Fibroblast of upper back skin (primary cell): ENCODE measurements at regions not wholly inside any gene's neighbourhood (a gene's known extent, or its start where the extent isn't known, plus 50 kb on each side); places are given as distances from the start of the nearest gene placed in this dataset.

ENCODE experiments used
- DNase-seq: peaks from one replicate; pipeline ENCODE4 v3.0.0-alpha.2; 2013

- DNase-seq = no peak
Observed at GRCh38 chr13:106685143-106685542, 117.2 kb upstream of the ARGLU1 start.

GRCh38 chr13:106683918-106684317 lies 116.0 kb upstream of the ARGLU1 start:
- no peak for DNase-seq

GRCh38 chr13:106683179-106683578 lies 115.2 kb upstream of the ARGLU1 start:
- no peak for DNase-seq

- DNase-seq = no peak
Observed at GRCh38 chr13:106681997-106682396, 114.1 kb upstream of the ARGLU1 start.

DNA sequence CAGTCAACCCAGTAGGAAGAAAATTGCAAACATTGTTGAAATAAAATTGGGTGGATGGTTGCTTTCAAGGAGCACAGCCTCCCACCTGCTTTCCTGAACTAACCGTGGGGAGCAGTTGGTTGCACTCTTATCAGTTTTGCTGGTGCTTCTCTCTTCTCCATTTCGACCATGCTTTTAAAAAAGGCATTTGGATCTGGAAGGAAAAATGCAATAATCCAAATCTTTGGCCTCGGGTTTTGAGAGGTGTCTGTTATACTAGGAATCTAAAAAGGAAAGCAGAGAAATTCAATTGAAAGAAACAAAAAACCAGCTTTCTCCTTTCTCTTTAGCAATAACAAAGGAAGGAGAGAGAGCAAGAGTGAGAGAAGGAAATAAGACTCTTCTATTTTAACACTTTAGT lies 113.6 kb upstream of the ARGLU1 start:
- no peak for DNase-seq

GRCh38 chr13:106680796-106681472 lies 113.0 kb upstream of the ARGLU1 start:
- no peak for DNase-seq

DNA sequence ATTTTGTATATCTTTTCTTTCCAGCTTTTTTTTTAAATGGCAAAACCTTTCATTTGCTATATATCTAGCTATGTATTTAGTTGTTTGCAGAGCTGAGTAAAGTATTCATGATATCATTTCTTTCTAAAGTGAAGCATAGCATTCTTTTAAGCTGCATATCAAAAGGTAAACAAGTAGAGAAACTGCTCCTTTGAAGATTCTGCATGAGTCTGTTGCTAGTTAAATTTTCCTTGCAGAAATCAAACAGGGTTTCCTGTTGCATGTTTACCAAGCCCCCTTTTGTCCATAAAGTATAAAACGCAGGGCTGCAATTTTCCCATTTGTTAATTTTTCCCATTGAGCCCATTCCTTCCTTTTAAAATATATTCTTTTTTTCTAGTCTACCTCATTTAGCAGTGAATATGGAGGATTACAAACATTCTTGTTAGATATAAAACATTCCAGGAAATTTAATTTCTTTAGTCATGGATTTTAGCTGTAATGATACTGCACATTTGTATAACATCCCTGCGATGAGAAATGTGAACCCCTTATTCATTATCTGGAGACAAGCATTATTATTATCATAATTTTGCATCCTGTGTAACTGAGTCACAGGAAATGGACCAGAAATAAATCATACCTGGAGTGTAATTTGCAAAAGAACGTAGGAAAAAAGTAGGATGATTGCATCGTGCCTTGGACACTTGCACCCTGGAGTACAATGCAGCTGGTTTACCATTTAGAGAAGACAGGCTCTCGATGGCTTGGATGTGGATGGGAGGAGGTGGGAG lies 110.9 kb upstream of the ARGLU1 start:
- DNase-seq = no peak

DNA sequence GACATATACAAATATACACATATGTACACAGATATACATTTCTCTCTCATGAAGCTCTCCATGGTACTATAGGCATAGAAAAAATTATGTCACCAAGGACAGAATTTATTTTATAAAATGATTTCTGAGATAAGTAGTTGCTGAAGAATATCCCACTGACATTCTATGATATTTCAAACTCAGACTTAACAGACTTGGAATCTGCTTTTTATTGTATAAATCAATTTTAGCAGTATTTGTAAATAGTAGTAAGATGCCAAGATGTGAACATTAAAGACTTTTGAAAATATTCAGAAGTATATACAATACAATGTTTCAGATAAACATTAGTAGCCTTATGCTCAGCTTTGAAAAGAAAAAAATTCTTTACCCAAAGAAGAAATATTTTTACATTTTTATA lies 107.4 kb upstream of the ARGLU1 start:
- no peak for DNase-seq

GRCh38 chr13:106660746-106661625 lies 93.0 kb upstream of the ARGLU1 start:
- no peak for DNase-seq

GRCh38 chr13:106657104-106657503 lies 89.2 kb upstream of the ARGLU1 start:
- DNase-seq = no peak

DNA sequence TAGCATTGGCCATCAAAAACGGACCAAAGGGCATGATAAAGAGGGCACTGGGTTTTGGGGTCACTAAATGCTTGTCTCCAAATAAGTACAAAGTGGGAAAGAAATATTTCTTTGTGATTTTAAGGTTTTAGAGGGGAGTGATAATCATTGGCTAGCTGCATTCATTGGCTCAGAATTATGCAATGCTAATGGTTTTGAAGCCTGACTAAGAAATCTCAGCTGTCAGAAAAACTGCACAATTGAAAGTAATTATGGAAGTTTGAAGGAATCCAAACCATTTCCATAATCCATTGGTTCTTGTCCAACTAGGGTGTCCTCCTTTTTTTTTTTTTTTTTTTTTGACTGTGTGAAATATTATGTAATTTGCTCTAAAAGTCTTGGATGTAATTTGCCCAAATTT lies 88.2 kb upstream of the ARGLU1 start:
- DNase-seq = no peak

DNA sequence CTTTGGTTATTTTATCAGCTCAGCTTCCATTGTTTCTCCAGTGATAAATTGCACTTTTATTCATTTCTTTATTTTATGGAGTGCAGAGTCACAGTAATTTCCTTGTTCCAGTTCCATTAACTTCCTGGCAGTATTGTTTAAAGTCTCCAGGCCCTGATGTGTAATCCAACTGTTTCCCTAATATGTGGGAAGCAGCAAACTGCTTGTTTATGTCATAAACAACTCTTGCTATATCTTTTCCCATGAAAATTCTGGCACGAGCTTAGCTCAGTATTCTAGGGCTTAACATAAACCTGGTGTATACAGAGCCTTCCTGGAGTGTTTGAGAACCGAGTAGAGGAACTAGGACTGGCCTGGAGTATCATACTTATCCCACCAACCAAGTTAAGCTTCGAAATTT lies 83.5 kb upstream of the ARGLU1 start:
- no peak for DNase-seq

GRCh38 chr13:106650690-106651205 lies 82.8 kb upstream of the ARGLU1 start:
- no peak for DNase-seq

GRCh38 chr13:106649495-106649894 lies 81.6 kb upstream of the ARGLU1 start:
- peak; percentile 5 for DNase-seq

GRCh38 chr13:106640515-106640914 lies 72.6 kb upstream of the ARGLU1 start:
- no peak for DNase-seq

- DNase-seq = no peak
Observed at GRCh38 chr13:106637519-106637918, 69.6 kb upstream of the ARGLU1 start.

DNA sequence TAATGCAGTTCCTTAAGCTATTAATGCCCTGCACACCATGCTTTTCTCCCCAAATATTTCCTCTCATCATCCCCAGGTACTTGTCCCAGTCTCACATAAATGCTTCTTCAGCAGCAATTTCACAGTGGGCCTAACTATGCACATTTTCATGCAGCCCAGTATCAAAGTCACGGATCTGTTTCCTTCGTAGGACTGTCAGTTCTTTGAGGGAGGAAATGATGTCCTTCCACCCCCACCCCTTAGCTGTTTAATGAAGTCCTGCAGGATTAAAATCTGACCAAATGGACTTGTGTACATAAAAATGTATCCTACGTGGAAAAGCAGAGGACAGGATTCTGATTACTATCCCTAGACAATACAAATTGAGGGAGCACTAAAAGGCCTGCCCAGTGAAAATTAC lies 68.6 kb upstream of the ARGLU1 start:
- no peak for DNase-seq

DNA sequence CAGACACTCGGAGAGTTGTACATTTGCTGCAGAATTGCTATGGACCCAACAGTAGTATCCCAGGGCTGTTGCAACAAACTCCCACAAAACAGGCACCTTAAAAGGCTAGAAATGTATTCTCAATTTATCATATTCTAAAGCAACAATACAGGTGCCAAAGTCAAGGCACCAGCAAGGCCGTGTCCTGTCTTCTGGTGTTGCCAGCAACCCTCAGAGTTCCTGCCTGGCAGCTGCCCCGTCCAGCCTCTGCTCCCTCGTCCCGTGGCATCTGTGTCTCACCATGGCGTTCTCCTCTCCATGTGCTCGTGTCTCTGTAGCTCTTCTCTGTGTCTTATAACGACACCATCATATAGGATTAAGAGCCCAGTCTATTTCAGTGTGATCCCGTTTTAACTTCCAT lies 67.7 kb upstream of the ARGLU1 start:
- DNase-seq = no peak

- peak; percentile 5 for DNase-seq
Observed at GRCh38 chr13:106633321-106633720, 65.4 kb upstream of the ARGLU1 start.

- DNase-seq = no peak
Observed at GRCh38 chr13:106630650-106631049, 62.7 kb upstream of the ARGLU1 start.

GRCh38 chr13:106630162-106630561 lies 62.2 kb upstream of the ARGLU1 start:
- no peak for DNase-seq

- DNase-seq = no peak
Observed at GRCh38 chr13:106628936-106629659, 61.2 kb upstream of the ARGLU1 start.

DNA sequence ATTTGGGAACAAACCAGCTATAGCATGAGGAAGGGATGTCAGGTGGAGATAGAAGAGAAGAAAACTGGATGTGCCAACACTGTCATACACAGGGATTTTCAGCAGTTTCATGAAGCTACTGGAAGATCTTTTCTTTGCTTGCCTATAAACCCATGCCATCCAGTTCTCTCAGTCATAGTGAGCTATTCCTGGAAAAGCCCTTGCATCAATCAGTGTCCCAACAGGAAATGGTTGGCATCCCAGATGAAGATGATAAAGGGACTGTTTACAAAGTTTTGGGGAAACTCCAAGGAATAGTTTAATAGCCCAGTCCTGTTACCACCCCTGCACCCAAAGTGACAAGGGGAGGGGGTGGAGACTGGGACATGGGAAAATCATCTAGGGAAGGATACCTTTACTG lies 58.5 kb upstream of the ARGLU1 start:
- DNase-seq = no peak
